Suprapubic skin (tissue), 3 donors: ENCODE measurements at regions not wholly inside any gene's neighbourhood (a gene's known extent, or its start where the extent isn't known, plus 50 kb on each side); places are given as distances from the start of the nearest gene placed in this dataset.

ENCODE experiments used
- CTCF ChIP-seq, 2 donors: fragments of 200-600 bp in 1 of 2; fragments of 450-650 bp in 1 of 2; sonication (generic) in 1 of 2; IDR thresholded peaks; one replicate each; pipeline ENCODE4 v1.5.1; 2016 to 2019; ENCODE audit warnings: antibody characterized with exemption in 2 of 2, mild to moderate bottlenecking in 1 of 2, moderate library complexity in 1 of 2
- EP300 ChIP-seq: sonication (generic); formaldehyde crosslinking; IDR thresholded peaks from one replicate; pipeline ENCODE4 v1.6.1; 2017; ENCODE audit warnings: antibody characterized with exemption
- POLR2A ChIP-seq, 2 donors: fragments of 450-650 bp; IDR thresholded peaks; one replicate each; pipeline ENCODE4 v1.6.1; 2017; ENCODE audit warnings: antibody characterized with exemption in 2 of 2, mild to moderate bottlenecking in 2 of 2, moderate library complexity in 2 of 2

- no peak for TF ChIP-seq CTCF (IDR thresholded peaks at IDR 0.05)
- TF ChIP-seq POLR2A (IDR thresholded peaks at IDR 0.05) = no peak
- no peak for TF ChIP-seq EP300
Observed at GRCh38 chr4:31516520-31516919, 796.4 kb downstream of the PCDH7 start.
